C1 segment of cervical spinal cord (tissue), 14 donors: ENCODE measurements at regions not wholly inside any gene's neighbourhood (a gene's known extent, or its start where the extent isn't known, plus 50 kb on each side); places are given as distances from the start of the nearest gene placed in this dataset.
"Not testable (repeated sequence)": the region's sequence is repeated elsewhere in the genome, so short reads cannot be mapped to it uniquely, and the experiment has no call there.

Experiments used
- DNase-seq, 14 donors: peaks; one replicate each; lab custom pipeline; 2025; lab: John Stamatoyannopoulos, UW

DNA sequence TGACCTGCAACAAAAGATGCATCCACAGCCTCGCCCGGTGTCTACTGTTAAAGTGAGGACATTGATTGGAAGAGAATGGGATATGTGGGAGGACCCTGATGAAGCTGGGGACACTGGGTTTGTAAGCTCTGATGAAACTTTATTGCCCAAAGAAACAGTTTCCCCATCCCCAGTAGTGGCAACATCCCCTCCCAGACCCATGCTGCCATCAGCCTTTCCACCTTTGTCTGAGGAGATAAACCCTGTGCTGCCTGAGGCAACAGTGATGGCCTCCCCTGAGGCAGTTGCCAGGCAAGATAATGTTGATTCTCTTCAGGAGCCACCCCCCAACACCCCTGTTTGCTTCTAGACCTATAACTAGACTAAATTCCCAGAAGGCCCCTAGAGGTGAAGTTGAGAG, 234.0 kb downstream of the TFAP2B start:
- not testable (repeated sequence) for DNase-seq

DNA sequence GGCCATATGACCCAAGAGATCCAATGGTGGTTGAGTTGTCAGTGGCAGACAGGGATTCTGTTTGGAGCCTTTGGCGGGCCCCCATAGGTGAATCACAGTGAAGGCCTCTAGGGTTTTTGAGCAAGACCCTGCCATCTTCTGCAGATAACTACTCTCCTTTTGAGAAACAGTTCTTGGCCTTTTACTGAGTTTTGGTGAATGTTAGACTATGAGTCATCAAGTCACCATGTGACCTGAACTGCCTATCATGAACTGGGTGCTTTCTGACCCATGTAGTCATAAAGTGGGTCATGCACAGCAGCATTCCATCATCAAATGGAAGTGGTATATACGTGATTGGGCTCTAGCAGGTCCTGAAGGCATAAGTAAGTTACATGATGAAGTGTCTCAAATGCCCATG, 236.6 kb downstream of the TFAP2B start:
- not testable (repeated sequence) for DNase-seq

- no peak for DNase-seq
These were observed 238.6 kb downstream of the TFAP2B start for GRCh38 chr6:51057296-51057695.

GRCh38 chr6:51060262-51060762, 241.6 kb downstream of the TFAP2B start:
- DNase-seq: no peak

DNA sequence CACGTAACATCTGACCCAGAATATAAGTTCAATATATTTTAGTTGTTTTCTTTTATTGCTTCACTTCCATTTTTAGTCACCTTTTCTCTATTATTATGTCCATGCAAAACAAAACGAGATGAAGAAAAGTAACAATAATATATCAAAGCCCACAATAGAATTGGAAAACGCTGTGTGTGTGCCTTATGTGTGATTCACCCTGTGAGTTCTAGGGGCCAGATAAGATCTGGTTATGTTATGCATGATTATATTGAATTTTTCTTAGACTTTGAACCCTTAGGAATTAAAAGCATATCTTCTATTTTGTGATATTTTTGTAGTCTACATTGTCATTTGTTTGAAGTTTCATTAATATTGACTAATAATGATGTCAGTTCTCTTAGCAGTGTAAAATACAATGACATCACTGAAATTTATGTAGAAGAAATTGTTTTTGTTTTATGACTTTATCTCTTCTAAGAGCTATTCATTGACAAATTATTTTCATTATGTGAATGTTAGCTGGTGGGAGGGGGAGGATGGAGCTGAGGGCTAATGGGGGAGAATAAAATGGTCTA, 243.6 kb downstream of the TFAP2B start:
- no peak for DNase-seq

GRCh38 chr6:51077821-51078518, 259.3 kb downstream of the TFAP2B start:
- DNase-seq: no peak

GRCh38 chr6:51090343-51090742, 271.7 kb downstream of the TFAP2B start:
- DNase-seq: no peak

GRCh38 chr6:51093871-51094270, 275.2 kb downstream of the TFAP2B start:
- no peak for DNase-seq

GRCh38 chr6:51094271-51094670, 275.6 kb downstream of the TFAP2B start:
- DNase-seq: no peak

GRCh38 chr6:51098246-51098645, 279.6 kb downstream of the TFAP2B start:
- DNase-seq: no peak

DNA sequence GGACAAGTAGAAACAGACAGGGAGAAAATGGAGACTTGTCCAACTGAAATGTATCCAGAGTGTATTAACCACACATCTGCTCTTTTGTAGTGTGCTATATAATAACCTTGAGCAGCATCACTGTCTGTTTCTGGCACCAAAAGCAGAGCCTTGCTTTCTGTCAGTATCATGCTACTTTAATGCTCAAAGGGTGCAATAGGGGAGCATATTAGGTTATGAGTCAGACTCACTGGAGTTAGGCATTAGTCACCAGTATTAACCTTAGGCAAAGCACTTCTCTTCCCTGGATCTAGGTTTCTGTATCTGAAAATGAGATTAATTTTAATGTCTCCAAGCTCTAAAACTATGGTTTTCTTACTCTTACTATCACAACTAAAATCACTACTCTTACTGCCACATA, 280.1 kb downstream of the TFAP2B start:
- no peak for DNase-seq

GRCh38 chr6:51099201-51099600, 280.5 kb downstream of the TFAP2B start:
- no peak for DNase-seq

GRCh38 chr6:51105357-51105756, 286.7 kb downstream of the TFAP2B start:
- DNase-seq: no peak

GRCh38 chr6:51107769-51108203, 289.1 kb downstream of the TFAP2B start:
- DNase-seq: no peak

- no peak for DNase-seq
These were observed 290.0 kb downstream of the TFAP2B start for GRCh38 chr6:51108563-51109234.

- DNase-seq: no peak
These were observed 294.1 kb downstream of the TFAP2B start for GRCh38 chr6:51112731-51113130.

- DNase-seq: no peak
These were observed 298.1 kb downstream of the TFAP2B start for GRCh38 chr6:51116723-51117122.

DNA sequence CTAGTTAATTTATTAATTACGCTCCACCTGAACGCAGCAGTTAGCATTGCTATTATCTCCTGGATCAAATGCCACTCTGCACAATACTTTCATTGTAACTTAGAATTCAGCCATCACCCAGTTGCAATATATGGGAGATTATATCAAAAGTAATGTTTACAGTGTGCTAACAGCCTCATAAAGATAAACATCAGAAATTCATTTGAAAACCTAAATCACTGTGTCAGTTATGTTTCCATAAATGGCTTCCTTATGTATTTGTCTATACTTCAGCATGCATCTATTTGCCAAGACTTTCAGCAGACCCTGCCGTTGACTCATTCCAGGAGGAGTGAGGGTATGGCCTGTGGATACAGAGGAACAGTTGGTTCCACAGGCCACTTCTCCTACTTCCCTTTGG, 300.1 kb downstream of the TFAP2B start:
- no peak for DNase-seq

DNA sequence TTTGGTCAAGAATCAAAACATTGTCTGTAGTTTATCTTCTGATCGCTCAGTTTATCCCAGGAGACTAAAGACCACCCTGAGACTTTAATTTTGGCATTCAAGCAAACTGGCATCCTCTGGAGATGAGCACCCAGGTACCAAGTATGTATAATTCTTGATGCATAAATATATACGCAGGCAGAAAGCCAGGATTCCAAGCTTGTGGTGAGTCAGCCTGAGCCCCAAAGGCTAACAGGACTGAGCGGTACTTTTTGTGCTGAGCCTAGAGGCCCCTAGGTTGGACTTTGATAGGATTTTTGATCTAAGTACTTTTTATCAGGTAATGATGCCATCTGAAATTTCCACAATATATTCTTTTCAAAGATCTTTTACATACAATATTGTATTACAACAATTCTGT, 301.3 kb downstream of the TFAP2B start:
- no peak for DNase-seq

DNA sequence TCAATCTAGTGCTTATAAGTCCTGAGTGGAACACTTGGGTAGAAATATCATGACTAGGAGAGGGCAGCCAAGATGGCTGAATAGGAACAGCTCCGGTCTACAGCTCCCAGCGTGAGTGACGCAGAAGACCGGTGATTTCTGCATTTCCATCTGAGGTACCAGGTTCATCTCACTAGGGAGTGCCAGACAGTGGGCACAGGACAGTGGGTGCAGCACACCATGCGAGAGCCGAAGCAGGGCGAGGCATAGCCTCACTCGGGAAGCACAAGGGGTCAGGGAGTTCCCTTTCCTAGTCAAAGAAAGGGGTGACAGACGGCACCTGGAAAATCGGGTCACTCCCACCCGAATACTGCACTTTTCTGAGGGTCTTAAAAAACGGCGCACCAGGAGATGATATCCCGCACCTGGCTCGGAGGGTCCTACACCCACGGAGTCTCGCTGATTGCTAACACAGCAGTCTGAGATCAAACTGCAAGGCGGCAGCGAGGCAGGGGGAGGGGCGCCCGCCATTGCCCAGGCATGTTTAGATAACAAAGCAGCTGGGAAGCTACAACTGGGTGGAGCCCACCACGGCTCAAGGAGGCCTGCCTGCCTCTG, 302.8 kb downstream of the TFAP2B start:
- not testable (repeated sequence) for DNase-seq

DNA sequence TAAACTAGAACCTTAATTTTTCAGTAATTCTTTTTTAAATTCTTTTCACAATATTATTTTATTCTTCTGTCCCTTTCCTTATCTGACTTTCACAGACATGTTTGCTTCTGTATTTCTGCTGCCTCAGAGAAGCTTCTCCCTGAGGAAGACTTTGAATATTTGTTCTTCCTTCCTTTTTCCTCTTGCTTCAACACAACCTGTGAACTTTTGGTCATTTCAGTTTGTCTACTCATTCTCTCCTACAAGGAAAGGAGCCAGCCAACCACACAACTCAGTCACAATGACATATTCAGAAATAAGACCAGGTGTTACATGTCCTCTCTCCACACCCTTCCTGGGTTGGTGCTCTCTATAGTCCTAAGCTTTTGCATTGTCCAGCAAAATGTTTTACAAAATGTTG, 310.4 kb downstream of the TFAP2B start:
- DNase-seq: no peak

GRCh38 chr6:51137777-51138176, 319.1 kb downstream of the TFAP2B start:
- DNase-seq: no peak
